H9 (cell line): ENCODE measurements at regions not wholly inside any gene's neighbourhood (a gene's known extent, or its start where the extent isn't known, plus 50 kb on each side); places are given as distances from the start of the nearest gene placed in this dataset.

ENCODE experiments used
- DNase-seq: peaks from one replicate; pipeline ENCODE4 v3.0.0-alpha.2; 2017
- H2AFZ ChIP-seq: one replicate; pipeline ENCODE4 v1.6.1; 2013; ENCODE audit warnings: mild to moderate bottlenecking, low read length, control low read depth, moderate library complexity
- H2AK5ac ChIP-seq: 2 replicates; pipeline ENCODE4 v1.6.1; 2013; ENCODE audit warnings: low read length, control low read depth, mixed read lengths; ENCODE audit not compliant: insufficient read length
- H2BK120ac ChIP-seq: one replicate; pipeline ENCODE4 v1.6.1; 2013; ENCODE audit warnings: low read depth, mild to moderate bottlenecking, low read length, control low read depth, inconsistent platforms; ENCODE audit not compliant: poor library complexity, severe bottlenecking
- H2BK12ac ChIP-seq: 2 replicates; pipeline ENCODE4 v1.6.1; 2013; ENCODE audit warnings: low read length, control low read depth, mixed read lengths, low read depth; ENCODE audit not compliant: insufficient read length
- H2BK15ac ChIP-seq: 2 replicates; pipeline ENCODE4 v1.6.1; 2013; ENCODE audit warnings: low read depth, low read length, control low read depth
- H2BK20ac ChIP-seq: one replicate; pipeline ENCODE4 v1.6.1; 2013; ENCODE audit warnings: low read depth, mild to moderate bottlenecking, low read length, control low read depth, inconsistent platforms; ENCODE audit not compliant: poor library complexity, severe bottlenecking
- H2BK5ac ChIP-seq: 2 replicates; pipeline ENCODE4 v1.6.1; 2013; ENCODE audit warnings: low read length, control low read depth, mixed read lengths; ENCODE audit not compliant: insufficient read length
- H3K14ac ChIP-seq: 2 replicates; pipeline ENCODE4 v1.6.1; 2013; ENCODE audit warnings: low read length, control low read depth; ENCODE audit not compliant: insufficient read depth
- H3K18ac ChIP-seq: 2 replicates; pipeline ENCODE4 v1.6.1; 2013; ENCODE audit warnings: low read depth, mild to moderate bottlenecking, mixed read lengths, low read length, control low read depth; ENCODE audit not compliant: insufficient read length
- H3K23ac ChIP-seq: 2 replicates; pipeline ENCODE4 v1.6.1; 2013; ENCODE audit warnings: low read length, control low read depth, mixed read lengths, low read depth; ENCODE audit not compliant: insufficient read length
- H3K23me2 ChIP-seq: 2 replicates; pipeline ENCODE4 v1.6.1; 2013; ENCODE audit warnings: low read depth, mild to moderate bottlenecking, mixed read lengths, low read length, control low read depth; ENCODE audit not compliant: insufficient read length, poor library complexity, severe bottlenecking
- H3K27ac ChIP-seq: 2 replicates; pipeline ENCODE4 v1.5.1; 2013; ENCODE audit warnings: low read length, control low read depth, mixed read lengths, low read depth; ENCODE audit not compliant: insufficient read length
- H3K27me3 ChIP-seq: 2 replicates; pipeline ENCODE4 v1.6.1; 2013; ENCODE audit warnings: low read length, control low read depth, inconsistent platforms; ENCODE audit not compliant: insufficient read depth
- H3K4ac ChIP-seq: 2 replicates; pipeline ENCODE4 v1.6.1; 2013; ENCODE audit warnings: low read depth, mild to moderate bottlenecking, control low read depth, inconsistent platforms, low read length, moderate library complexity
- H3K4me1 ChIP-seq: 2 replicates; pipeline ENCODE4 v1.6.1; 2013; ENCODE audit warnings: low read length, control low read depth, inconsistent platforms; ENCODE audit not compliant: insufficient read depth
- H3K4me2 ChIP-seq: 2 replicates; pipeline ENCODE4 v1.6.1; 2013; ENCODE audit warnings: low read length, control low read depth, mixed read lengths; ENCODE audit not compliant: insufficient read length, insufficient read depth
- H3K56ac ChIP-seq: 2 replicates; pipeline ENCODE4 v1.6.1; 2013; ENCODE audit warnings: low read depth, mild to moderate bottlenecking, mixed read lengths, low read length, control low read depth; ENCODE audit not compliant: insufficient read length
- H3K79me1 ChIP-seq: 2 replicates; pipeline ENCODE4 v1.6.1; 2013; ENCODE audit warnings: low read depth, mild to moderate bottlenecking, moderate library complexity, low read length, control low read depth, inconsistent platforms; ENCODE audit not compliant: insufficient read depth, poor library complexity, severe bottlenecking
- H3K79me2 ChIP-seq: 2 replicates; pipeline ENCODE4 v1.6.1; 2013; ENCODE audit warnings: low read length, control low read depth, inconsistent platforms; ENCODE audit not compliant: insufficient read depth
- H3K9ac ChIP-seq: 2 replicates; pipeline ENCODE4 v1.6.1; 2013; ENCODE audit warnings: low read length, control low read depth, mixed read lengths; ENCODE audit not compliant: insufficient read length; ENCODE audit errors: extremely low read depth
- H3K9me3 ChIP-seq: one replicate; pipeline ENCODE4 v1.6.1; 2013; ENCODE audit warnings: low read depth, low read length, inconsistent platforms; ENCODE audit not compliant: control insufficient read depth
- H3T11ph ChIP-seq: one replicate; pipeline ENCODE4 v1.6.1; 2013; ENCODE audit warnings: mild to moderate bottlenecking, low read length, control low read depth, inconsistent platforms
- H4K20me1 ChIP-seq: one replicate; pipeline ENCODE4 v1.6.1; 2013; ENCODE audit not compliant: control insufficient read depth, insufficient read length, insufficient read depth
- H4K5ac ChIP-seq: 2 replicates; pipeline ENCODE4 v1.6.1; 2013; ENCODE audit warnings: low read depth, mild to moderate bottlenecking, mixed read lengths, low read length, control low read depth; ENCODE audit not compliant: insufficient read length
- H4K8ac ChIP-seq: replicated peaks from 2 replicates; pipeline ENCODE4 v1.6.1; 2013; ENCODE audit warnings: low read length, control low read depth, mixed read lengths, low read depth; ENCODE audit not compliant: insufficient read length
- H4K91ac ChIP-seq: 2 replicates; pipeline ENCODE4 v1.6.1; 2013; ENCODE audit warnings: low read depth, mild to moderate bottlenecking, moderate library complexity, mixed read lengths, low read length, control low read depth; ENCODE audit not compliant: insufficient read length
- H3K27ac Mint-ChIP-seq, 3 experiments: 2 replicates in 2 of 3; 3 replicates in 1 of 3; pipeline ENCODE4 v1.8.0; 2020 to 2021; ENCODE audit warnings: mixed read lengths in 3 of 3, mild to moderate bottlenecking in 1 of 3, moderate library complexity in 1 of 3
- H3K27me3 Mint-ChIP-seq: 2 replicates; pipeline ENCODE4 v1.8.0; 2021; ENCODE audit warnings: low read depth, mild to moderate bottlenecking, moderate library complexity, mixed read lengths
- H3K36me3 Mint-ChIP-seq, 3 experiments: 2 replicates in 2 of 3; 3 replicates in 1 of 3; pipeline ENCODE4 v1.8.0; 2020 to 2021; ENCODE audit warnings: low read depth in 3 of 3, mixed read lengths in 3 of 3; ENCODE audit not compliant: insufficient read depth in 1 of 3
- H3K4me1 Mint-ChIP-seq, 2 experiments: 2 replicates each; pipeline ENCODE4 v1.8.0; 2020; ENCODE audit warnings: mixed read lengths in 2 of 2
- H3K4me3 Mint-ChIP-seq, 2 experiments: 2 replicates in 1 of 2; 3 replicates in 1 of 2; pipeline ENCODE4 v1.8.0; 2020 to 2021; ENCODE audit warnings: mild to moderate bottlenecking in 2 of 2, mixed read lengths in 2 of 2, moderate library complexity in 1 of 2
- H3K9me3 Mint-ChIP-seq, 2 experiments: 2 replicates in 1 of 2; 3 replicates in 1 of 2; pipeline ENCODE4 v1.8.0; 2020; ENCODE audit warnings: mild to moderate bottlenecking in 2 of 2, mixed read lengths in 2 of 2, moderate library complexity in 1 of 2
- WGBS: extraction: QIAGEN DNeasy Blood & Tissue Kit; methylation state at CpG from one replicate; pipeline ENCODE4 v1.1.7; 2013; ENCODE audit warnings: missing lambda C conversion rate, low lambda C conversion rate, mixed read lengths; ENCODE audit not compliant: insufficient read length; ENCODE audit errors: extremely low coverage; 5-methylcytosine and 5-hydroxymethylcytosine counted together
- TF ChIP-seq, protein P1 (sequence below): fragments of 200-600 bp; sonication (generic); conservative IDR thresholded peaks from 3 replicates; pipeline ENCODE4 v1.8.0; 2021; ENCODE audit warnings: antibody characterized with exemption, mild to moderate bottlenecking

GRCh38 chr7:50155755-50156154 lies 62.7 kb upstream of the ZPBP start:
- no peak overlapping the region for H3K9ac ChIP-seq
- H3K23ac ChIP-seq, result no peak overlapping the region
- no peak overlapping the region for H4K91ac ChIP-seq
- peaks cover 2% of the 10 kb centered on the region for H3K23me2 ChIP-seq
- DNase-seq, result no peak
- H3K27ac ChIP-seq, result no peak overlapping the region
- TF ChIP-seq, protein P1, sequence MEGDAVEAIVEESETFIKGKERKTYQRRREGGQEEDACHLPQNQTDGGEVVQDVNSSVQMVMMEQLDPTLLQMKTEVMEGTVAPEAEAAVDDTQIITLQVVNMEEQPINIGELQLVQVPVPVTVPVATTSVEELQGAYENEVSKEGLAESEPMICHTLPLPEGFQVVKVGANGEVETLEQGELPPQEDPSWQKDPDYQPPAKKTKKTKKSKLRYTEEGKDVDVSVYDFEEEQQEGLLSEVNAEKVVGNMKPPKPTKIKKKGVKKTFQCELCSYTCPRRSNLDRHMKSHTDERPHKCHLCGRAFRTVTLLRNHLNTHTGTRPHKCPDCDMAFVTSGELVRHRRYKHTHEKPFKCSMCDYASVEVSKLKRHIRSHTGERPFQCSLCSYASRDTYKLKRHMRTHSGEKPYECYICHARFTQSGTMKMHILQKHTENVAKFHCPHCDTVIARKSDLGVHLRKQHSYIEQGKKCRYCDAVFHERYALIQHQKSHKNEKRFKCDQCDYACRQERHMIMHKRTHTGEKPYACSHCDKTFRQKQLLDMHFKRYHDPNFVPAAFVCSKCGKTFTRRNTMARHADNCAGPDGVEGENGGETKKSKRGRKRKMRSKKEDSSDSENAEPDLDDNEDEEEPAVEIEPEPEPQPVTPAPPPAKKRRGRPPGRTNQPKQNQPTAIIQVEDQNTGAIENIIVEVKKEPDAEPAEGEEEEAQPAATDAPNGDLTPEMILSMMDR, result no peak
- H3K4me1 ChIP-seq, result no peaks in the 10 kb centered on the region
- H3K79me2 ChIP-seq, result no peaks in the 10 kb centered on the region
- H2BK15ac ChIP-seq, result no peak overlapping the region
- no peak overlapping the region; a peak in 1 of 7 replicates for H3K27ac Mint-ChIP-seq
- H3K18ac ChIP-seq, result no peak overlapping the region
- no peaks in the 10 kb centered on the region; a peak in 1 of 7 replicates for H3K36me3 Mint-ChIP-seq
- H2BK20ac ChIP-seq, result no peak overlapping the region
- WGBS, result no CpG with 5 or more reads among the region's 6 CpGs
- no peaks in the 10 kb centered on the region for H3K9me3 ChIP-seq
- H3K4me3 Mint-ChIP-seq, result no peak overlapping the region
- H3K9me3 Mint-ChIP-seq, result no peaks in the 10 kb centered on the region
- no peak overlapping the region for H3K14ac ChIP-seq
- no peaks in the 10 kb centered on the region; the same call in 1 of the 2 replicates for H3K27me3 ChIP-seq
- H2BK120ac ChIP-seq, result no peak overlapping the region
- no peaks in the 10 kb centered on the region for H3K4me1 Mint-ChIP-seq
- no peak overlapping the region for H3T11ph ChIP-seq
- no peak overlapping the region for H4K8ac ChIP-seq
- no peak overlapping the region for H2AK5ac ChIP-seq
- no peak overlapping the region for H2BK12ac ChIP-seq
- no peaks in the 10 kb centered on the region for H3K79me1 ChIP-seq
- H2BK5ac ChIP-seq, result no peak overlapping the region
- H3K56ac ChIP-seq, result no peak overlapping the region
- no peaks in the 10 kb centered on the region for H4K20me1 ChIP-seq
- H3K4me2 ChIP-seq, result no peak overlapping the region
- H3K4ac ChIP-seq, result no peak overlapping the region
- H2AFZ ChIP-seq, result no peak overlapping the region
- no peak overlapping the region for H4K5ac ChIP-seq
- H3K27me3 Mint-ChIP-seq, result peaks cover 2% of the 10 kb centered on the region; the same call in 1 of the 2 replicates
